GM19468 (cell line): ENCODE measurements at regions not wholly inside any gene's neighbourhood (a gene's known extent, or its start where the extent isn't known, plus 50 kb on each side); places are given as distances from the start of the nearest gene placed in this dataset.

Experiments
- ATAC-seq: cut with Tn5 transposase; IDR thresholded peaks from one replicate; pipeline ENCODE4 v1.9.1; 2021; ENCODE audit warnings: mild to moderate bottlenecking, moderate library complexity, moderate number of reproducible peaks; ENCODE audit not compliant: unreplicated experiment; ENCODE audit errors: extremely low read depth

GRCh38 chr10:4121502-4122380 lies 336.7 kb upstream of the KLF6 start:
- peak; percentile 60 for ATAC-seq

DNA sequence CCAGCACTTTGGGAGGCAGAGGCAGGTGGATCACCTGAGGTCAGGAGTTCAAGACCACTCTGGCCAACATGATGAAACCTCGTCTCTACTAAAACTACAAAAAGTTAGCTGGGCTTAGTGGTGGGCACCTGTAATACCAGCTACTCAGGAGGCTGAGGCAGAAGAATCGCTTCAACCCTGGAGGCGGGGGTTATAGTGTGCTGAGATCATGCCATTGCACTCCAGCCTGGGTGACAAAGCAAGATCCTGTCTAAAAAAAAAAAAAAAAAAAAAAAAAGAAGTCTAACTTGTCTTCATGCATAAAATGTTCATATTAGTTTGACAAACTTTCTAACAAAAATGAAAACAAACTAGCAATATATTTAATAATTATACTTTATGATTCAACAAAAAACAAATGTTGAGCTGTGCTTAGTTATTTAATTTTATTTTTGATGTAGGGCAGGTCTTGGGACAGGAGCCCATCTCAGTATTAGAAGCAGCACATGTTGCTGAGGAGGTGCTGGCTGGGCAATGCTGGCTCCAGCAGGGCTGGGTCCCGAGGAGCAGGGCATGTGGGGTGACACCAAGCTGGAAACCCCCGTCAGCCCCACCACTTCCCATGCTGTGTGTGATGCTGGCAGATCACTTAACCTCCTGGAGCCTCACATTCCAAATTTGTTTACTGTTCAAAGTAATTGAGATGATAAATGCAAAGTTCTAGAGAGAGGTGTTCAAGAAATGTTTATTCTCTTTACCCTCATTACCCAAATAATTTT lies 335.3 kb upstream of the KLF6 start:
- no peak for ATAC-seq

DNA sequence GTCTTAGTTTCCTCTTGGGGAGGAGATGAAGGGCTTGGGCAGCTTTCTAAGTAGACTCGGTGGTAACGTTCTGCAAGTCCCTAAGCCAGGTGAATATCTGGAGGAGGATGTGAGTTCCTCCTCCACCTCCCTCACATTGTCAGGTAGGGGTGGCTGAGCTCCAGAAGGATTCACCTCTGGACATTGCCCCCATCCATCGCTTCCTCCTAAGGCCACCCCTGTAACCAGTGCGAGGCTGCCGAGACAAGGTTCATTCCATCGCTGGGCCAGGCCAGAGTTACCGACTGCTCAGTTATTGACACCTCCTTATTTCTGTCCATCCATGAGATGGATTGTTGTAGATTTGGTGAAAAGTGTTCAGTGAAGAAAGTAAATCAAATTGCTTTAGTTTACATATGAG lies 334.1 kb upstream of the KLF6 start:
- ATAC-seq = no peak

- no peak for ATAC-seq
Observed at GRCh38 chr10:4117604-4118003, 332.6 kb upstream of the KLF6 start.

DNA sequence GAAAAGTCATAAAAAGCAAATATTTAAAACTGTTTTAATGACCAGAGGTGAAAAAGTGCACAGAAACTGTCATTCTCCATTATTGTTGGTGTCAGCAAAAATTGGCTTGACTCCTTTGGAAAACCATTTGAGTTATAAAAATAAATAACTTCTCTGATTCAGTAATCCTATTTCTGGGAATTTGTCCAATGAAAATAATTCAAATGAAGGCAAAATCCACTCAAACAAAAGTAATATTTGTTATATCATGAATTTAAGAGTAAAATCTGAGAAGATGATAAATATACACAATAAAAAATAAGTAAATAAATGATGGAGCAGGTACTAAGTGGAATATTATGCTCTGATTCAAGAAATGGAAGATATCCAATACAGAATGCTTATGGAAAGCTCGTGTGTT lies 326.6 kb upstream of the KLF6 start:
- no peak for ATAC-seq

DNA sequence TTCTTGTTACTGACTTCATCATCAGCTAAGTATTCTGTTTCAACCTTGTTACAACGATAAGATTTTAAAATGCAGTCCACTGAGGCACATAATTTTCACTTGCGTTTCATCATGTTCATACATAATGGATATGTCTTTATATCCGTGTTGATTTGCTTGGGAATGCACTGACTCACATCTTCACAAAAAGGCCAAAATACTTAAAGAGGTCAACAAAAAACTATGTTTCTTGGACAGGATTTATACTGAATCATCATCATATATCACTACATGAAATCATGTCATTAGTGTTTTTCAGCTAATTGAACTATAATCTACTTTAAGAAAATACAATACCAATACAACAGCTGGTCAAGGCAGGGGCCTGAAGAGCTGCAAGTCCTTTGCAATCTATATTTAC lies 324.5 kb upstream of the KLF6 start:
- no peak for ATAC-seq

DNA sequence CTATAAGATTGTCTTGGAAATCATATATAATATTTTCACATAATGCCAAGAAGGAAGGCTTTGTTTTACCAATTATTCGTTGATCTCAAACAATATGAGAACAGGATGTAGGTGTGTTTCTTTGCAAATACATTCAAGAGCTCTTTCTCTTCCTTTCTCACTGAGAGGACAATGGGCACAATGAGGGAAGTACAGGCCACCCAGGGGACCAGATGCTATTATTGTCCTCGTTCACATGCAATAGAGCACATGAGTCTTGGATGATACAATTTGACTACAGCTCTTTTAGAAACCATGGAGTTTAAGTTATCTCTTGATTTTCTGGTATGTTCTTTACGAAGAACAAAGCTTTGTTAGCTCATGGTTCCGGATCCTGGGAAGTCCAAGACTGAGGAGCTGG lies 323.7 kb upstream of the KLF6 start:
- ATAC-seq = no peak

GRCh38 chr10:4107285-4107851 lies 322.4 kb upstream of the KLF6 start:
- ATAC-seq = no peak

DNA sequence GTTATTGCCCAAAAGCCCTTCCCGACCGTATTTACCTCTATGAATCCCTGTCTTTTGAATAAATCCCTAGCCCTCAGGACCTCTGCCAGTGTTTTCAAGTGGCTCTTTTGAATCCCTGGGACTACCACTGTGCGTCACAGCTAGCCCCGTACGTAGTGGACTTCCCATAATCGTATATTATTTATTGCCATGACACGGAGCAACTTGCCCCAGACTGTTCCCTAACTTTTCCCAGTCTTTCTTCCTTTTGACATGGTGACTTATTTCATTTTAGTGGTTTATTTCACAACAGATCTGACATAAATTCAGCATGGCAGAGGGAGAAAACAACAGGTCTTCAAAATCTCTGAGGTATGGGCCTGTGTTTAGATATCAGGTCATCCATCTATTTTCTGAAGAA lies 318.6 kb upstream of the KLF6 start:
- ATAC-seq = no peak

GRCh38 chr10:4102802-4103344 lies 317.9 kb upstream of the KLF6 start:
- no peak for ATAC-seq

DNA sequence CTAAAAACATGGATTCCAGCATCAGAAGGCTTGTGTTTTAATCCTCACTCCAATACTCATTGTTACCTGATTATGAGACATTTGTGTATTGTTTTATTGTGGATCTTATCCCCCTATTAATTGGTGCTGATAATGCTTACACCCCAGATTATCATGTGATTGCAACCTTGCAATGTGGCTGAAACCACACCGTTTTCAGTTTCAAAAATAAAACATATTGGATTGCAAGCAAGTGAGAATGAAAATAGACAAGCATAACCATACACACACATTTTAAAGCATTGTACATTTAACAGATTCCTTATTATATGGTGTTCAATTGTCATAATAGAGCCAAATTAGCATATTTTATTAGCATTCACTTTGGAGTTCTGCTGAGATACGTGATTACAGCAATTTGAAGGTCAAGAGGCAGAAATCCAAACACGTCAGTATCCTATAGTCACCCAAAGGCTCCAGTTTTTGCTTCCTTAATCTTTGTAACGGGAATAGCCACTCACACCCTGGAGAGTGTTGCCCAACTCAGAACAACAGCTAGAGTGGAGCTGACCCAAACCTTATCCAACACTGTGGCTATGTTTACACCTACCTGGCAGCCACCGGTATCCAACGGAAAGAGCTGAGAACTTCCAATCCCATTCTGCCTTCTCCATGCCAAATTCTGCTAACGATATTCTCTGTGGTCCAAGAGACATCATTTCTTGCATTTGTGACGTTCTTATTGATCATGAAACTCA lies 317.1 kb upstream of the KLF6 start:
- ATAC-seq = no peak

DNA sequence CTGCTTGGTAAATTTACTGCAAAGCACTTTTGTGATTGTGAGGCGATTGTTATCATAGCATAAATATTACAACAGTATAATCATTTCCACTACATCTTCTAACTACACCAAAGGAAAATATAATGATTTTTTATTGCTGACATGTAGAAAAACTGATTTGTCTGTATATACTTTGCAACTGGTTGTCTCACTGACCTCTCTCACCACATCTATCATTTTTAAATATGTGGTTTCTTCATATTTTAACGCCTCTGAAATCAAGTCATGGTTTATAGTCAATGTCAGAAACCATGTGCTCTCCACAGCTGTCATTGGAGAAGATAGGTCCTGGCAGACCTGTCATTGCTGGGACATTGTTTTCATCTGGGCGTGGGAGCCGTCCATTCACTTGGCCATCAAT lies 315.4 kb upstream of the KLF6 start:
- no peak for ATAC-seq

- ATAC-seq = no peak
Observed at GRCh38 chr10:4099202-4099601, 314.2 kb upstream of the KLF6 start.

DNA sequence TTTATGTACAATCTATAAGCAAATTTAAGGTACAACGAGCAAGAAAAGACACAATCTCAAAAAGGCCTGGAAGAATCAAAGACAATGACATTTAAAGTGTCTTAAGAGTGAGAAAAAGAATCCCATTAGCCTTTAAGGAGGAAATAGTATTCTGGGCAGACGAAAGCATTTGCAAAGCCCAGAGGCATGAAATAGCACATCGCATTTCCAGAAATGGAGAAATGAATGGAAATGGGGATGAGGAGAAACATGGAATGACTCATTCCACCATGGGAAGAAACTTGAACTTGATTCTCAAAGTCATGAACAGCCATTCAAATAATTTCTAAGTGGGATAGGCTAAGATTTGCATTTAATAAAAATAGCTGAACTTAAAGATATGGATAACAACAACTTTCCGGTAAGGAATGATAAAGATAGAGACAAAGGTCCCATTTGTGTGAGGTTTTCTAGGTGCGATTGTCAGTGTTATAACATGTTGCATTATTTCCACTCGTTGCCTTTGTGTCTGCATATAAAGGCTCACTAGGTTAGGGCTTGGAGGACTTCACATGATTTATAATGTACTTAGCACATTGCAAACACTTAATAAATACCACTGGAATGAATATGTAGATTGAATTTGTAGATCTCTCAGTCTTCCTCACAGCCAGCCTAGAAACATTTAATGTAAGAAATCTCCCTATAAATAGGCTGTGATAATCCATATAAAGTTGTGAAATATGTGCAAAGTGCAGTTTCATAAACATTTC lies 310.3 kb upstream of the KLF6 start:
- no peak for ATAC-seq

GRCh38 chr10:4094751-4095150 lies 309.7 kb upstream of the KLF6 start:
- no peak for ATAC-seq

- no peak for ATAC-seq
Observed at GRCh38 chr10:4093438-4093837, 308.4 kb upstream of the KLF6 start.

DNA sequence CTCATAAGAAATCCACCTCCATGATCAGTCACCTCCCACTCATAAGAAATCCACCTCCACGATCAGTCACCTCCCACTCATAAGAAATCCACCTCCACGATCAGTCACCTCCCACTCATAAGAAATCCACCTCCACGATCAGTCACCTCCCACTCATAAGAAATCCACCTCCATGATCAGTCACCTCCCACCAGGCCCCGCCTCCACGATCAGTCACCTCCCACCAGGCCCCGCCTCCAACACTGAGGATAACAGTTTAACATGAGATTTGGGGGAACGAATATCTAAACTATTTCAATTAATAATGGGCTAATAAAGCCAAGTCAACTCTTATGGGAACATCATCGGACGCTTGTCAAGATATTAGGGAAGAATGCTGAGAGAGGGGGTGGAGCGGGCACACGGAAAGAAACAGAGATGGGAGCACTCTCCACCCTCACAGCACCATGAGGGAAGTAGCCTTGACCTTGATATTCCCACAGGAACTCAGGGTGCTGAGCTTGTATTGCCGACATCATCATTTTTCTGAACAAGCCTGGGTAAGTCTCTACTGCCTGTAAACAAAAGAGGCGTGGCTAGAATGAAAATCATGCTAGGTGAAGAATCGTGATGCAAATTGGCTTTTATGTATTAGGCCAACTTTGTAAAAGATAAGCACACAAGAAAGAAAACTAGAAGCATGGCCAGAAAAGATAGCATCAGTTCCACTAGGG lies 303.5 kb upstream of the KLF6 start:
- ATAC-seq = no peak

DNA sequence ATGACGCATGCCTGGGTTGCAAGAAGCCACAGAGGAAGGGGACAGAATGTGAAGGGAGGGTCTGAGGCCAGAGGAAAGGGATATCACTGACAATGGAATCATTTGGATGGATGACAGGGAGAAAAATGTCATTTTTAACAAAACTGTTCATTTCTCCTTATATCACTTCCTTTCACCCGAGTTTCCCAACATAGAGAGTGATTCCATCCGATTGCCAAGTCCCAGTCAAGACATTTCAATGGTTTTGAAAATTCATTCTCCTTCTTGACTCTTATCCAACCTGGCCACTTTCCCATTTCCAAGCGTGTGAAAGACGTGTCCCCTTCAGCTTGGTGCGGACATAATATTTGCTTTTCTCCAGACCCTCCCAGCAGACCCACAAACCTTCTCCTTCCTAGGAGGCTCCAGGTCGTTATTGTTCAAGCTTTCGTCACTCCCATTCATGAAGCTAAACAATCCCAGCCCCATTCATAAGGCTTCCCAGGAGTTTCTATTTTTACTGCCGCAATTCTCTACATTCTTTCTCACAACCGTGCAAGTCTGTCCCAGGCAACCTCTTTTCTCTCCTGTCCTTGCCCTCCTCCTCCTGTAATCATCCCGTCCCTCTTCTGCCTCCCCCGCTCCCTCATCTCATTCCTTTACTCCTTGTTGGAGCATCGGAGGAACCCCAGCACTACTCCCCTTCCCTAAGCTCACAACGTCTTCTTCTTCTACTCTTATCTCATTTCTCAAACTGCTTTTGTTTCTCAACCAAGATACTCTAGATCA lies 301.3 kb upstream of the KLF6 start:
- no peak for ATAC-seq
